NCI-H748 treated with DMSO at 0.1 percent for 48 hours (cell line): ENCODE measurements at regions not wholly inside any gene's neighbourhood (a gene's known extent, or its start where the extent isn't known, plus 50 kb on each side); places are given as distances from the start of the nearest gene placed in this dataset.

ENCODE experiments used
- DNase-seq: peaks from one replicate; lab custom pipeline; 2025; lab: John Stamatoyannopoulos, UW

DNA sequence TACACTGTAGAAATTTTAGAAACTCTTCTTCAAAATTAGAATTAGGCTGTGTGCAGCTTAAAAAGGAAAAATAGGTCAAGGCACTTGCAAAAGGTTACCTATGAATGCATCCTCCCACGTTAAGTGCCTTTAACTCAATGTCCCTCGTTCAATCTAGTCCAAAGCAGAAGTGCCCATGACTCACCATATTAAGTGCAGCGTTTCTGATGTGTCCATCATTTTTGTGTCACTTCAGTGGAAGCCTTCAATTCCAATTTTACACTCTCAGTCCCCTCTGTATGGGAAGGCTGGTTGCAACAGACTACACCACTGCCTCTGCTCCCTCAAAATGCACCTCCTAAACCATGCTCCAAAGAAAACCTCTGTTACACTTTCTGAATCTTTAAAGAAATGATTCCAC is 53.4 kb downstream of the FOXB1 start:
- DNase-seq = no peak

DNA sequence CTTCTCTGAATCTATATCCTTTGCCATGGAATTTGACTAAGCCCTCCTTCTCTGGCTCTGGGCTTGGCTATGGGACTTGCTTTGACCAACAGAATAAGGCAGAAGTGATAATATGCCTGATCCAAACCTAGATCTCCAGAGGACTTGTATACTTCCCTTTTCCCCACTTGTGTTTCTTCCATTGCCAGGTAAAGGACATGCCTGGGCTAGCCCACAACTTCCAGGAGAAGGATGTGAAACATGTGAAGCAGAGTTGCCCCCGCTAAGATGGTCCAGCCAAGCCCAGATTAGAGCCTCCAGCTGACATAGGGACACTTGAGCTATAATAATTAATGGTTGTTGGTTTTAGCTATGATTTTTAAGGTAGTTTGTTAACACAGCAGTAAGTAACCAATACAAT is 55.1 kb downstream of the FOXB1 start:
- DNase-seq = no peak

- no peak for DNase-seq
Observed at GRCh38 chr15:60061758-60062157, 57.6 kb downstream of the FOXB1 start.

DNA sequence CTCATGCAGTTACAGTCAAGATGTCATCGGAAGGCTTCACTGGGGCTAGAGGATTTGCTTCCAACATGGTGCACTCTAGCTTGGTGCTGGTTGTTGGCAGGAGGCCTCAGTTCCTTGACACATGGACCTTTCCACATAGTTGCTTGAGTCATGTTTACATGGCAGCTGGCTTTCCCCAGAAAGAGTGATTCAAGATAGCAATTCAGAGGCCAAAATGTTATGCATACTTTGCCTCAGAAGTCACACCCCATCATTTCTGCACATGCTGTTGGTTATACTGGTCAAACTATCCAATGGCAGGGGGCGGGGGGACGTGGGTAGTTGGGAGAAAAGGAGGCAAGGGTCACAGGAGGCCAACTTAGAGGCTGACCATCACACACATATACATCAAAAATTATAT is 58.7 kb downstream of the FOXB1 start:
- DNase-seq = no peak

DNA sequence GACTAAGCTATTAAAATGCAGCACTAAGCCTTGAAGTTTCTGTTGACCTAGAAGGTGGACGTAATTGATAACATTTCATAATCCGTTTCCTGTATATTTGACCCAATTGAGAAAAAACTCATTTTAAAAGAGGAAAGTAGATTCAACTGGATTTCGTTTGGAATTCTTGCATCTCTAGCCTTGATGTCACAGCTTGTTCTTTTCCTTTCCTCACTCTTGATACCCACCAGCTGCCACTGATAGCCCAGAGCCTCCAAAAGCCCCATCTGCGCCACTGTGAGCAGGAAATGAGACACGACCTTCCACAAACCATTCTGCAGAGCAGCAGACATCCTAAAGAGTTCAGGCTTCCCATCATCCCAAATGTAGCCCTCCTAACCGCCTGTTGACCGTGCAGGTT is 61.8 kb downstream of the FOXB1 start:
- DNase-seq = no peak

DNA sequence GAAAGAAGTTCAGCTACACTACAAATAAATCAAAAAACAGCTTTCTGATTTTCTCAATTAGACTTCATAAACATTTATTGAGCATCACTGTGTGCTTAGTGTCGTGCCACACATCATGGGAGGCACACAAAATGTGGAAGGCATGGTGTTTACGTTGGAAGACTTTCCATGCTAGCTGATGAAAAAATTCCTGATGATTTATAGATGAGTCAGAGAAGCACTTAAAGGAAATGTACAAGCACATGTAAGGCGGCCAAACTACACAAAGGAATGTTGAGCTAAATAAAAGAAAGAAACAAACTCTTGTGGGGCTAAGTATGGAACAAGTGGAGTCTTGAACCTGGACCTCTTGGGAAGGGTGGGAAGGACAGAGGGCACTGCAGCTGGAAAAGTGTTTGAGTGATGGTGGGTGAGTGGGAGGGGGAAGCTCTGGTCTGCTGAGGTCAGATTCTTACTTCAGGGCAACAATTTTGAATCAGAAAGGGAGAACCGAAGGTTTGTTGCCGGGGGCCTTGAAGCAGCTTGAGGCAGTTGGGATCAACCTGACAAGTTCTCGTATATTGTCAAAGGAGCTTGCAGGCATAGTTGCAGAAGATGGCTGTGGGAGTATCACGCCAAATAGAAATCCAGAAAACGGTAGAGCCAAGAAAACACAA is 66.9 kb downstream of the FOXB1 start:
- no peak for DNase-seq

DNA sequence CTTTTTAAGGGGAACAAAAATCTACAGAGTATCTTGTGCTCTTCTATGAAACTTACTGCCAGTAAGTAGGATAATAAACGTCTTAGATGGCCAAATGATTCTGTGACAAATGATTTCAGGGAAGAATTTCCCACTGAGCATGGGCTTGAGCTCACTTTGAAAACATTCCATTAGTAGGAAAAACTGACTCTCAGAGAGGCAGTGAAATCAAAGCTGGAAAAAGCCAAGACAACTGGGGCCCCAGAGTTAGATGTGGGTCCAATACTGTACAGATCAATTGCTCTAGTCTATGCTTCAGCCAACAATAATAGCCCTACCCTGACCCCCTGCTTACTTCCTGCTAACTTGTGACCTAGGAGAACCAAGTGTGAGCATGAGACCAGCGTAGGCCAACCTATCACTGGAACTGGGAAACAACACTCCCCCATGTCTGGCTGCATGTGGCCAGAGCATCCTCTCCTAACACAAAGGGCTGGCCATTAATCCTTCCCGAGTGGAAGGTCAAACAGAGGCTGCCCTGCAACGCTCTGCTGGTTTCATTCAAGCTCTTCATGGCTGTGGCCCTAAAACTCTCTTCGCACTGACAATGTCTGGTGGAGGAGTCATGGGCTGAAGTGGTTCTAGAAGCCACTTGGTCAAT is 68.8 kb downstream of the FOXB1 start:
- no peak for DNase-seq

DNA sequence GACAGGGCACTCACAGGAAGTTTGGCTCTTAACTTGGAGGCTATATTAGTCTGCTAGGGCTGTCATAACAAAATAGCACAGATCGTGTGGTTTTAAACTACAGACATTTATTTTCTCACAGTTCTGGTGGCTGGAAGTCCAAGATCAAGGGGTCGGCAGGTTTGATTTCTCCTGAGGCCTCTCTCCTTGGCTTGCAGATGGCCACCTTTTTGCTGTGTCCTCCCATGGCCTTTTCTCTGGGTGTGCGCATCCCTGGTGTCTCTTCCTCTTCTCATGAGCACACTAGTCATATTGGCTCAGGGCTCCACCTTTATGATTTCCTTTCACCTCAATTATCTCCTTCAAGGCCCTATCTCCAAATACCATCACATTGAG is 69.3 kb downstream of the FOXB1 start:
- DNase-seq = no peak

- peak; percentile 73 for DNase-seq
Observed at GRCh38 chr15:60074181-60074885, 70.2 kb downstream of the FOXB1 start.

DNA sequence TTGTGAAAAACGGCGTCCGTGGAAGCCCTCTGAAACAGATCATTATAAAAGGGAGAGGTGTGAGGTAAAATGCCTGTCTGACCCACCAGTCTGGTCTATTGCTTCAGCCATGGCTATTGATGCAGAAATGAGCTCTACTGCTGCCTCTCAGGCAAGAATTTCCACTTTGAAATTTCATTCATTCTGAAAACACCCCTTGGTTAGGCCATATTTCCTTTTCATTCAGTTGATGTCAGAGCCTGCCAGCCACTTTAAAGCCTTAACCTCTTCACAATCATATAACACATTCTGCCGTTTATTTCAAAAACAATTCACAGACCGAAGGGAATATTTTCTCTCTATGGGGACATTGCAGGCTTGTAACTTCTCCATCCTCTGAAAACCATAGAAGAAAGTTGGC is 71.9 kb downstream of the FOXB1 start:
- DNase-seq = no peak

DNA sequence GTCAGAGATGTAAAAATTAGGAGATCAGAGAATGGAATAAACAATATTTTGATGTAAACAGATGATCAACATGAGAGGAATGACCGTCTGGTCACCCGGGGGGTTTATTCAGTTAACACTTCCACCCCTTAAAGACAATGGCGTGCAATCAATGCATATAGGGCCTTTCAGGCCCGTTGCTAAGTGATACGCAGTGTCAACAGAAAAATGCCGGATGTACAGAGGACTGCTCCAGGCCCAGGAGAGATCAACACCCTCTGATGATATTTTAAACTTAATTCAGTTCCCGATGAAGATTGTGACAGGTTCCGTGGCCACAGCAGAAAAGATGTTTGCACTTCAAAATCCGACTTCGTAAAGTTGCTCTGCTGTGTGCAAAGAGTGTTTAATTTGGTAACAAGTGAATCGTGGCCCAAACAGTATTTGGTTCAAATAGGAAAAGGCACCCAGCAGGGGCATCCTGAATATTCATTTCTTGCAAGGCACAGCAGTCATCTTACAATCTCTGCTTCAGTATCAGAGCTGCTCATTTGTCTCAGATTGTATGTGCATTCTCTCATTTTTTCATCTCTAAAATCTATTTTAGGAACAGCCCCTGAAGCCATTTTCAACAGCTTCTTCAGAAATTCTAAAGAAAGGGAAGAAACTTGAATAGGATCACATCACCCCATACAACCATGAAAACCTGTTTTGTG is 72.6 kb downstream of the FOXB1 start:
- DNase-seq = peak; percentile 34

DNA sequence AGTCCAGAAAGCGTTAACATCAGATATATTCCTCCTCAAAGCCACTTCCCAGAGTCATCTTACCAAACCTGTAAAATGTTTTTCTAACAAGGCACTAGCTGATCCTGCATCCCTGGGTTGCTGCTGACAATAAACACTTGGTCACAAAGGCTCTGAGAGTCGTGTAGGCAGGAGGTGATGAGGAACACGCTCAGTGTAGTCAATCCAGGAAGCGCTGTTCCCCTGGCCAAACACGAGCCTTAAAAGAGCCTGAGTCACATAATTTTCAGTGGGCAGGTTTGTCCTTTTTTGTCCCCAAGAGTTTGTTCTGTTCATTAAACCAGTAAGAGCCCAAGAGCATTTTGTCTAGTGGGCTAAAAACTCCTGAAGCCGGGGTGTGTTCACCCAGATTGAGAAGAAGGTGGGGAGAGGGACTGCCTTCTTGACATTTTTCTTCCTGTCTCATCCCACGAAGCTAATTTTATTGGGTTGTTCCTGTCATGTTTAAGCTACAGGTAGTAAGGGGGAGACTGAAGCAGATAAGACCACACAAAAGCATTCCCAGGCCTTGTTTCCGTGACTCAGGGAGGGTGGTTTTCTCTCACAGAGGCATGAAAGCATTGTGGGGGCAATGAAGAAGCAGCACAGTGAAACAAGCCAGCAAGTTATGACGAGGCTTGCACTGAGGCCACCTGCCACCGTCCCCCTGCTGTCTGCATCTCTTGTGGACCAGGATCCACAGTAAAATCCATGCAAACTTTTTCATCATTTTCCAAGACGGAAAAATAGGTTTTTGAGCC is 73.7 kb downstream of the FOXB1 start:
- no peak for DNase-seq

- no peak for DNase-seq
Observed at GRCh38 chr15:60079210-60079609, 75.1 kb downstream of the FOXB1 start.

DNA sequence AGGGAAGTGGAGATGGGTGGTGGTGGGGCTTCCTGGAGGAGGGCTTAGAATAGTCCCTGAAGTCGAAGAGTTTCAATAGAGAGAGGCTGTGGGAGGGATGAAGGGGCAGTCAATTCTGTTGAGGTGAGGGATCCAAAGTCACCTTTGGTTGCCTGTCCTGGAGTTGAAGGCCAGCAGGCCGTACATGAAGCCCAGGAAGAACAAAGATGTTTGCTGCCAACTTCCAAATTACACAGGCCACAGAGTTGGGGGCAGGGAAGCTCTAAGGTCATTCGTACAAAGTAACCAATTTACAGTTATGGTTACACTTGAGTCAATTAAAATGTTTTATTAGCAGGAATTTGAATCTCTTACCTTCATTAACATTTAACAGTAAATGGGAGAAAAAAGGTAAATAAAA is 77.9 kb downstream of the FOXB1 start:
- no peak for DNase-seq

DNA sequence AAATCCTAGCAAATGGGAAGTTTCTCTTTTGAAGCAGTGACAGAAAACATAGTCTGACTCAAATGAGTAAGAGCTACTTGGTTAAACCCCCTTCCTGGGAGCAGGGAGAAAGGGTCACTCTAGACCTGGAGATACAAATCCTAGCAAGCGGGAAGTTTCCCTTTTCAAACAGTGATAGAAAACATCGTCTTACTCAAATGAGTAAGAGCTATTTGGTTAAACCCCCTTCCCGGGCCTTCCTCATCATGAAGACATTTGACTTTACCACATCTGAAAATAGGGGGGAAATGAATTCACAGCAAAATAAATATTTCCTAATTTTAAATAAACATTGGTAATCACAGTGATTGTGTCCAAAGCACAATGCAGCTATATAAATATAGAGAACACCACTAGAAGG is 79.2 kb downstream of the FOXB1 start:
- DNase-seq = no peak

DNA sequence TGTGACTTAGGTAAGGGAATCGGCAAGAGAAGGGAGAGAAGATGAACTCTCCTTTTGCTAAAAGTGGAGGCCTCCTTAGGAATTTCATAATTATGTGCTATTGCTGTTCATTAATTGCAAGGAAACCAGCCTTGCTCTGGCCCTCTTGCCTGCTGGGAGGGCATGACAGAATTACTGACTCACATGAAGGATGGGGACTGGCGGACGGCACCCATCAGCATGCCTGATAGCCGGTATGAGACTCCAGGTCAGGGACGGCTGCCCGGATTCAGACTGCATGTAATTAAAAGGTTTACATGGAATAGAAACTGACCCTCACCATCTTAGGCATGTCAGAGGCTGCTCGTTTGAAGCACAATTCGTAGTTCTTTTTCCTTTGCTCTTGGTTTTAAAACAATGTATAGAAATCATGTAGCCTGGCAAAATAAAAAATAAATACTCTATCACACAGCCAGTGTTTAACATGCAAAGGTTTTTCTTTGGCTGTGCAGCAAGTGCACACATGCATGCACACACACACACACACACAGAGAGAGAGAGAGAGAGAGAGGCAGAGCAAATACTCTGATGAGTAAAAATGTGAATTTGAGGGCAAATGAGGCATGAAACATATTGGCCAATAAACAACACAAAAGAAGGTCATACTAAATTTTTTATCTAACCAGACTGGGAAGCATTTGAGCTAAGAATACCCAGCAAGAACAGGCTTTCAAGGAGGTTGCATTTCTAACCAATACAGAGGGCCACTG is 82.7 kb downstream of the FOXB1 start:
- no peak for DNase-seq

DNA sequence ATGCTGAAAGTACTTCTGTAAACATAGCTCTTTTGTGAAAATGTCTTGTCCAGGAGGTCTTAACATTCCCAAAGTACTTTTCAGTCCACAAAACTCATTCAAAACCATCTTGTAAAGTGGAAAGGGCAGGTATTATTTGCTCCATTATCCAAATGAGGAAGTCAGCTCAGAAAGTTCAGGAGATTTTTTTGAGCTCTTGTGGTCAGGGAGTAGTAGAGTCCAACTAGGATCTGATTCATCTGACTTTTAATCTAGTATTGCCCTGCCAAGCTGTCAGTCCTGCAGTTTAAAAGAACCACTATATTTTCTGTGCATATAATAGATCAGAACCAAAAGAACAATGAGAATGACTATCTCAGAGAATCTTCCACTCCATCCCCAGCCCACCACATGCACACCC is 83.5 kb downstream of the FOXB1 start:
- no peak for DNase-seq

- DNase-seq = no peak
Observed at GRCh38 chr15:60090747-60091146, 86.6 kb downstream of the FOXB1 start.

- DNase-seq = no peak
Observed at GRCh38 chr15:60091157-60091556, 87.0 kb downstream of the FOXB1 start.

- DNase-seq = no peak
Observed at GRCh38 chr15:60091911-60092310, 87.8 kb downstream of the FOXB1 start.

DNA sequence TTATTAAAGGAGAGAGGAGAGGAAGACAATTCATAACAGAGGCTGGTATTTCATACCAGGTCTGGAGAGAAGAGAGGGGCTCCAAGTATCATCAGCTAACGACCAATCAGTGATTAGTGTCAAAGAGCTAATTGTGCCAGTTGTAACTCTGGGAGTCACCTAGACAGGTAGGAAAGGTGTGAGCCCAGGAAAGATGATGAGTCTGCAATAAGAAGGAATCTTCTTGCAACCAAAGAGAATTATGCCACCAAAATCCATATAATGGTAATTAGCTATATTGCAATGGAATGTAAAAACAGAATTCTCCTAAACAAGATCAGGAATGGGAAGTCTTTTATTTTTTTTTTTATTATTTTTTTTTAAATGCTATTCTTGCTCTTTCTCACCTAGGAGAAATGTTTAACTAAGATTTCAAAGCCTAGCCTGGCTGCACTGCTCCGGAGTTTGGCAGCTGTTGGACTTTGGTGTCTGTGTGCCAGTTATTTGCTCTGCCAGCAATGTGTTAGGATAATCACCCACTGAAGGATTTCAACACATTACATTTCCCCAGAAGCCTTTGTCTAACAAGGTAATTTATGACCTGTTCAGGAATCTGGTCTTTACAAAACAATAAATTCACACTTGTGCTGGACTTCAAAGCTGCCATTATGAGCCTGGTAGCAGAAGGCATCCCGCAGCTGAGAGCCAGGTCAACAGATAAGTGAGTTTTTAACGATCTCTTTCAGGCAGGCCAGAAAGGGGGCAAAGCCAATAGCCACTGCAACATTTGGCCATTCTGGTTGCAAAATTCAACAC is 89.4 kb downstream of the FOXB1 start:
- no peak for DNase-seq
